OCI-LY7 (cell line): ENCODE measurements at regions not wholly inside any gene's neighbourhood (a gene's known extent, or its start where the extent isn't known, plus 50 kb on each side); places are given as distances from the start of the nearest gene placed in this dataset.

Experiments used
- BruUV-seq: library from RNA; stranded (reverse); fragments of 400-500 nt; replicated peaks from 2 replicates; lab custom pipeline; 2021; lab: Mats Ljungman, UMichigan
- CTCF ChIA-PET: fragments of 300-600 bp; sonication (Branson Sonifier 250); formaldehyde crosslinking; loops from one replicate; lab custom pipeline; 2022; ENCODE audit warnings: antibody characterized with exemption; ENCODE audit not compliant: unreplicated experiment; lab: Charles Lee
- POLR2A ChIA-PET: fragments of 300-600 bp; sonication (Branson Sonifier 250); formaldehyde crosslinking; loops from one replicate; lab custom pipeline; 2022; ENCODE audit warnings: antibody characterized with exemption; lab: Charles Lee
- DNase-seq: peaks from one replicate; pipeline ENCODE4 v3.0.0-alpha.2; 2015; ENCODE audit warnings: low spot score
- H2AFZ ChIP-seq: fragments of 200-600 bp; sonication (generic), shearing (Covaris generic); 2 replicates; pipeline ENCODE4 v1.6.1; 2014; ENCODE audit warnings: mild to moderate bottlenecking, antibody characterized with exemption, low read length, moderate library complexity
- H3K27ac ChIP-seq: fragments of 200-600 bp; sonication (generic); 2 replicates; pipeline ENCODE4 v1.5.1; 2014; ENCODE audit warnings: mixed run types, low read depth, mild to moderate bottlenecking, moderate library complexity, low read length, inconsistent platforms; ENCODE audit not compliant: poor library complexity, severe bottlenecking
- H3K36me3 ChIP-seq: fragments of 200-600 bp; sonication (generic); 2 replicates; pipeline ENCODE4 v1.6.1; 2014; ENCODE audit warnings: mild to moderate bottlenecking, antibody characterized with exemption, low read length, moderate library complexity, mixed read lengths; ENCODE audit not compliant: insufficient read depth
- H3K4me1 ChIP-seq: fragments of 200-600 bp; sonication (generic); 2 replicates; pipeline ENCODE4 v1.5.1; 2014; ENCODE audit warnings: mild to moderate bottlenecking, low read length; ENCODE audit not compliant: insufficient read depth, poor library complexity, severe bottlenecking
- H3K4me2 ChIP-seq: fragments of 200-600 bp; sonication (generic); 2 replicates; pipeline ENCODE4 v1.6.1; 2014; ENCODE audit warnings: mild to moderate bottlenecking, low read length
- H3K4me3 ChIP-seq: fragments of 200-600 bp; sonication (generic); 2 replicates; pipeline ENCODE4 v1.5.1; 2014; ENCODE audit warnings: mild to moderate bottlenecking, low read depth, low read length; ENCODE audit not compliant: poor library complexity, severe bottlenecking
- H3K79me2 ChIP-seq: fragments of 200-600 bp; sonication (generic); 2 replicates; pipeline ENCODE4 v1.6.1; 2016; ENCODE audit warnings: low read depth, mild to moderate bottlenecking, low read length, moderate library complexity, mixed read lengths; ENCODE audit not compliant: insufficient read depth
- H3K9me2 ChIP-seq: fragments of 200-600 bp; sonication (generic); 2 replicates; pipeline ENCODE4 v1.6.1; 2016; ENCODE audit warnings: mild to moderate bottlenecking, low read length, mixed read lengths; ENCODE audit not compliant: insufficient read depth
- H3K9me3 ChIP-seq: fragments of 200-600 bp; sonication (generic); 2 replicates; pipeline ENCODE4 v1.6.1; 2014; ENCODE audit warnings: mild to moderate bottlenecking, mixed run types, low read length, mixed read lengths
- H4K20me1 ChIP-seq: fragments of 200-600 bp; sonication (generic); 2 replicates; pipeline ENCODE4 v1.6.1; 2014; ENCODE audit warnings: mild to moderate bottlenecking, antibody characterized with exemption, low read length, moderate library complexity, mixed read lengths; ENCODE audit not compliant: insufficient read depth
- CTCF ChIP-seq: fragments of 200-600 bp; sonication (generic); conservative IDR thresholded peaks from 2 replicates; pipeline ENCODE4 v1.5.1; 2014; ENCODE audit warnings: mild to moderate bottlenecking, antibody characterized with exemption, low read length, moderate library complexity, mixed read lengths
- EZH2phosphoT487 ChIP-seq: fragments of 200-600 bp; sonication (generic); IDR thresholded peaks from 2 replicates; pipeline ENCODE4 v1.6.1; 2018; ENCODE audit warnings: low read depth, borderline replicate concordance, mild to moderate bottlenecking, mixed run types, antibody characterized with exemption, low read length, moderate library complexity, mixed read lengths
- intact Hi-C: fragments of 100-400 bp; cut with micrococcal nuclease; formaldehyde crosslinking; loops from one replicate; pipeline ENCODE4 v1.10.0; 2022; ENCODE audit not compliant: unreplicated experiment

GRCh38 chr3:132218817-132219755 is 98.1 kb upstream of the ACP3 start:
- no TSS peak for BruUV-seq
- no peak for TF ChIP-seq EZH2phosphoT487
- no peak for TF ChIP-seq CTCF
- Histone ChIP-seq H3K4me2 (no peak overlapping the region), H3K9me2 (no peaks in the 10 kb centered on the region), H3K4me3 (no peak overlapping the region), H2AFZ (no peak overlapping the region), H4K20me1 (no peaks in the 10 kb centered on the region), H3K9me3 (no peaks in the 10 kb centered on the region), H3K27ac (no peak overlapping the region), H3K4me1 (no peaks in the 10 kb centered on the region), H3K36me3 (no peaks in the 10 kb centered on the region), H3K79me2 (no peaks in the 10 kb centered on the region)
- POLR2A ChIA-PET, result interaction anchor here (0.7 kb wide), 1 partner anchor 17 kb away, joined by 3 read pairs; no protein-coding TSS in a partner anchor
- intact Hi-C loops, result no loop called here
- no peak for DNase-seq
- CTCF ChIA-PET, result no interaction called here

- Histone ChIP-seq H3K4me2 (no peak overlapping the region), H2AFZ (no peak overlapping the region), H3K4me3 (no peak overlapping the region), H3K9me3 (no peaks in the 10 kb centered on the region), H3K9me2 (no peaks in the 10 kb centered on the region), H3K27ac (no peak overlapping the region), H4K20me1 (no peaks in the 10 kb centered on the region), H3K79me2 (no peaks in the 10 kb centered on the region), H3K36me3 (no peaks in the 10 kb centered on the region), H3K4me1 (no peaks in the 10 kb centered on the region)
- ChIA-PET POLR2A (no interaction called here), CTCF (no interaction called here)
- intact Hi-C loops, result no loop called here
- TF ChIP-seq CTCF (no peak), EZH2phosphoT487 (no peak)
- no TSS peak for BruUV-seq
- DNase-seq, result no peak
Observed at GRCh38 chr3:132220986-132221385, 96.2 kb upstream of the ACP3 start.
